Kidney capillary endothelial cell (primary cell): ENCODE measurements at regions not wholly inside any gene's neighbourhood (a gene's known extent, or its start where the extent isn't known, plus 50 kb on each side); places are given as distances from the start of the nearest gene placed in this dataset.

Experiments used
- DNase-seq: peaks from one replicate; pipeline ENCODE4 v3.0.0-alpha.2; 2018; ENCODE audit warnings: low spot score

- DNase-seq = no peak
These were observed 396.6 kb downstream of the GABRB3 start for GRCh38 chr15:26376243-26376642.

- no peak for DNase-seq
These were observed 398.1 kb downstream of the GABRB3 start for GRCh38 chr15:26374806-26375205.

GRCh38 chr15:26372706-26373105, 400.2 kb downstream of the GABRB3 start:
- DNase-seq = no peak

GRCh38 chr15:26365077-26365476, 407.8 kb downstream of the GABRB3 start:
- DNase-seq = no peak

GRCh38 chr15:26359855-26360254, 413.0 kb downstream of the GABRB3 start:
- DNase-seq = no peak

GRCh38 chr15:26358708-26359107, 414.2 kb downstream of the GABRB3 start:
- no peak for DNase-seq

GRCh38 chr15:26357653-26358052, 415.2 kb downstream of the GABRB3 start:
- DNase-seq = no peak

- no peak for DNase-seq
These were observed 417.3 kb downstream of the GABRB3 start for GRCh38 chr15:26355472-26356074.

- no peak for DNase-seq
These were observed 420.0 kb downstream of the GABRB3 start for GRCh38 chr15:26352909-26353308.

- DNase-seq = no peak
These were observed 420.5 kb downstream of the GABRB3 start for GRCh38 chr15:26352406-26352805.

GRCh38 chr15:26325495-26325894, 447.4 kb downstream of the GABRB3 start:
- no peak for DNase-seq

GRCh38 chr15:26323566-26323965, 449.3 kb downstream of the GABRB3 start:
- DNase-seq = no peak

- DNase-seq = no peak
These were observed 454.2 kb downstream of the GABRB3 start for GRCh38 chr15:26318689-26319088.

- no peak for DNase-seq
These were observed 451.4 kb upstream of the ATP10A start for GRCh38 chr15:26314577-26314976.

GRCh38 chr15:26311710-26312236, 448.6 kb upstream of the ATP10A start:
- DNase-seq = no peak

- DNase-seq = no peak
These were observed 435.6 kb upstream of the ATP10A start for GRCh38 chr15:26298659-26299170.

- no peak for DNase-seq
These were observed 435.0 kb upstream of the ATP10A start for GRCh38 chr15:26298010-26298658.

- DNase-seq = no peak
These were observed 432.4 kb upstream of the ATP10A start for GRCh38 chr15:26295336-26296085.

- DNase-seq = no peak
These were observed 431.0 kb upstream of the ATP10A start for GRCh38 chr15:26294059-26294689.

- no peak for DNase-seq
These were observed 424.3 kb upstream of the ATP10A start for GRCh38 chr15:26287381-26287780.

- DNase-seq = no peak
These were observed 417.2 kb upstream of the ATP10A start for GRCh38 chr15:26280281-26280680.

- no peak for DNase-seq
These were observed 398.8 kb upstream of the ATP10A start for GRCh38 chr15:26261966-26262365.
